ENCODE measurements at regions not wholly inside any gene's neighbourhood (a gene's known extent, or its start where the extent isn't known, plus 50 kb on each side); places are given as distances from the start of the nearest gene placed in this dataset.

- no TSS peak for BruUV-seq (replicated peaks)
- Histone ChIP-seq H4K20me1 (replicated peaks; ENCODE audit: control insufficient read depth, extremely low read depth, insufficient read depth, low read length) (no peaks in the 10 kb centered on the region), H3K9me1 (replicated peaks; ENCODE audit: control insufficient read depth, extremely low read depth, insufficient read depth, low read length) (no peaks in the 10 kb centered on the region), H3K27ac (ENCODE audit: insufficient read depth, low read depth, low read length) (no peak overlapping the region), H3K79me2 (ENCODE audit: control insufficient read depth, insufficient read depth, low read length) (no peaks in the 10 kb centered on the region), H3K9me3 (replicated peaks; ENCODE audit: control insufficient read depth, insufficient read depth, low read length) (no peaks in the 10 kb centered on the region), H3K4me1 (ENCODE audit: control insufficient read depth, extremely low read depth, insufficient read depth, low read length) (peaks cover 17% of the 10 kb centered on the region), H3K4me2 (ENCODE audit: insufficient read depth, low read length) (no peak overlapping the region), H3K36me3 (ENCODE audit: control insufficient read depth in 2 of 2, extremely low read depth in 1 of 2, insufficient read depth in 2 of 2, low read length in 2 of 2) (no peaks in the 10 kb centered on the region), H3K4me3 (replicated peaks in 1 of 3; ENCODE audit: insufficient read depth in 1 of 3, low read depth in 1 of 3, low read length in 3 of 3) (no peak overlapping the region), H3K9ac (replicated peaks; ENCODE audit: extremely low read depth, insufficient read depth, low read length) (no peak overlapping the region), H2AFZ (ENCODE audit: low read depth, low read length) (no peak overlapping the region), H3K27me3 (ENCODE audit: control insufficient read depth in 2 of 2, insufficient read depth in 2 of 2, low read length in 2 of 2) (no peaks in the 10 kb centered on the region)
- ChIA-PET POLR2A (no interaction called here), CTCF (interaction anchor here (0.8 to 1.9 kb wide), 4 partner anchors 9 to 108 kb away, joined by 3 to 6 read pairs (median 4); no protein-coding TSS in a partner anchor)
- FAIRE-seq = no peak
- intact Hi-C loops (cut with micrococcal nuclease) = no loop called here
- TF ChIP-seq POLR2AphosphoS5 (IDR thresholded peaks at IDR 0.05; ENCODE audit: insufficient read depth, low read depth, low read length) = no peak
- no peak for TF ChIP-seq MYC (IDR thresholded peaks at IDR 0.05; ENCODE audit: low read depth, low read length)
- no peak for TF ChIP-seq GATA2 (IDR thresholded peaks at IDR 0.05; ENCODE audit: insufficient read depth, insufficient read length, low read depth, low read length)
- TF ChIP-seq EZH2 (IDR thresholded peaks at IDR 0.05; ENCODE audit: borderline replicate concordance, low read depth, low read length, severe bottlenecking) = no peak
- TF ChIP-seq FOS (IDR thresholded peaks at IDR 0.05; ENCODE audit: borderline replicate concordance, insufficient read depth, low read length) = no peak
- TF ChIP-seq JUN (IDR thresholded peaks at IDR 0.05; ENCODE audit: borderline replicate concordance, insufficient read depth, insufficient read length, low read depth) = no peak
- TF ChIP-seq MAX (IDR thresholded peaks at IDR 0.05; ENCODE audit: insufficient read depth, insufficient read length) = no peak
- dilution Hi-C loops (cut with MboI; ENCODE audit: extremely low pct_ligation_motif_present, low sequenced_read_pairs) = no loop called here
- DNase-seq (ENCODE audit: low read depth, low spot score) = no peak
Measured at GRCh38 chr14:51516706-51517395, 134.9 kb upstream of the FRMD6 start.

GRCh38 chr14:51518280-51518679 lies 133.4 kb upstream of the FRMD6 start:
- peaks cover 17% of the 10 kb centered on the region for H3K4me1 ChIP-seq (ENCODE audit: control insufficient read depth, extremely low read depth, insufficient read depth, low read length)
- no peaks in the 10 kb centered on the region for H3K36me3 ChIP-seq (ENCODE audit: control insufficient read depth in 2 of 2, extremely low read depth in 1 of 2, insufficient read depth in 2 of 2, low read length in 2 of 2)
- intact Hi-C loops (cut with micrococcal nuclease) (no loop called here), dilution Hi-C loops (cut with MboI; ENCODE audit: extremely low pct_ligation_motif_present, low sequenced_read_pairs) (no loop called here)
- no peak for TF ChIP-seq MAX (IDR thresholded peaks at IDR 0.05; ENCODE audit: insufficient read depth, insufficient read length)
- no peak for TF ChIP-seq POLR2AphosphoS5 (IDR thresholded peaks at IDR 0.05; ENCODE audit: insufficient read depth, low read depth, low read length)
- TF ChIP-seq EZH2 (IDR thresholded peaks at IDR 0.05; ENCODE audit: borderline replicate concordance, low read depth, low read length, severe bottlenecking) = no peak
- no peak for TF ChIP-seq POLR2A (IDR thresholded peaks at IDR 0.05; ENCODE audit: low read depth, low read length)
- TF ChIP-seq MYC (IDR thresholded peaks at IDR 0.05; ENCODE audit: low read depth, low read length) = no peak
- TF ChIP-seq FOS (IDR thresholded peaks at IDR 0.05; ENCODE audit: borderline replicate concordance, insufficient read depth, low read length) = no peak
- TF ChIP-seq GATA2 (IDR thresholded peaks at IDR 0.05; ENCODE audit: insufficient read depth, insufficient read length, low read depth, low read length) = no peak
- TF ChIP-seq JUN (IDR thresholded peaks at IDR 0.05; ENCODE audit: borderline replicate concordance, insufficient read depth, insufficient read length, low read depth) = no peak
- POLR2A ChIA-PET = no interaction called here
- BruUV-seq (replicated peaks) = no TSS peak
- no peaks in the 10 kb centered on the region for H3K27me3 ChIP-seq (ENCODE audit: control insufficient read depth in 2 of 2, insufficient read depth in 2 of 2, low read length in 2 of 2)
- H3K4me2 ChIP-seq (ENCODE audit: insufficient read depth, low read length) = no peak overlapping the region
- H3K27ac ChIP-seq (ENCODE audit: insufficient read depth, low read depth, low read length) = no peak overlapping the region
- CTCF ChIA-PET = interaction anchor here (1.0 to 1.5 kb wide), 2 partner anchors 11 to 15 kb away, joined by 4 to 6 read pairs; no protein-coding TSS in a partner anchor
- no peaks in the 10 kb centered on the region for H3K9me3 ChIP-seq (replicated peaks; ENCODE audit: control insufficient read depth, insufficient read depth, low read length)
- no peak for FAIRE-seq
- no peaks in the 10 kb centered on the region for H4K20me1 ChIP-seq (replicated peaks; ENCODE audit: control insufficient read depth, extremely low read depth, insufficient read depth, low read length)
- DNase-seq (ENCODE audit: low read depth, low spot score) = no peak
- no peaks in the 10 kb centered on the region for H3K9me1 ChIP-seq (replicated peaks; ENCODE audit: control insufficient read depth, extremely low read depth, insufficient read depth, low read length)
- no peak overlapping the region for H3K9ac ChIP-seq (replicated peaks; ENCODE audit: extremely low read depth, insufficient read depth, low read length)
- H3K79me2 ChIP-seq (ENCODE audit: control insufficient read depth, insufficient read depth, low read length) = no peaks in the 10 kb centered on the region
- no peak overlapping the region for H3K4me3 ChIP-seq (replicated peaks in 1 of 3; ENCODE audit: insufficient read depth in 1 of 3, low read depth in 1 of 3, low read length in 3 of 3)
- H2AFZ ChIP-seq (ENCODE audit: low read depth, low read length) = no peak overlapping the region

Measured in endothelial cell of umbilical vein (primary cell).